Activated CD8-positive, alpha-beta memory T cell treated with anti-CD3 and anti-CD28 coated beads for 4 hours (primary cell): ENCODE measurements at regions not wholly inside any gene's neighbourhood (a gene's known extent, or its start where the extent isn't known, plus 50 kb on each side); places are given as distances from the start of the nearest gene placed in this dataset.

Experiments used
- DNase-seq, 2 donors: peaks; one replicate each; pipeline ENCODE4 v3.0.0-alpha.2; 2020; ENCODE audit warnings: low read depth in 2 of 2

DNA sequence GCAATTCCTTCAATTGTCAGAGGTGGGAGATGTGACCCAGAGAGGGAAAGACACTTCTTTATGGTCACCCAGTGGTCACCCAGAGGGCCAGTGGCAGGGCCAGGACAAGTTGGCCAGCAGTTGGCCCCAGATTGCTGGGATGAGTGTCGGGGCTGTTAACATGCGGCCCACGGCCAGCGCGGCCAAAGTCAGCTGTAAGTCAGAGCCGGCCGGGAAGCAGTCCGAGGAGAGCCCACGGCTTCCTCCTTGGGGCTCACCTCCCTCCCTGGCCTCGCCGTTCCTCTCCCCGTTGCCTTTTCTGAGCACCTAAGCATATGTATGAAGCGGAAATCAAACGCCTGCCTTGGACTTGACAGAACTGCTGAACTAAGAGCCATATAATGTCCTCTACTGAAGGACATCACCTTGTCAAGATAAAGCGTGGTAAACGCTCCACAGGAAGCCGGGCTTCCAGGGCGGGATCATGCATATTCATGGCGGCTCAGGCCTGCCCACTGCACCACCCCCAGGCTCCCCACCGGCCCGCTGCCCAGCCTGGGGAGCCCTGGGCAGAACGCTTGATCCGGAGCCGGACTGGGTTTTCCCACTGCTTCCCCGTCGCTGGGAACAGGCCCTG, 245.4 kb upstream of the POU3F1 start:
- no peak for DNase-seq

DNA sequence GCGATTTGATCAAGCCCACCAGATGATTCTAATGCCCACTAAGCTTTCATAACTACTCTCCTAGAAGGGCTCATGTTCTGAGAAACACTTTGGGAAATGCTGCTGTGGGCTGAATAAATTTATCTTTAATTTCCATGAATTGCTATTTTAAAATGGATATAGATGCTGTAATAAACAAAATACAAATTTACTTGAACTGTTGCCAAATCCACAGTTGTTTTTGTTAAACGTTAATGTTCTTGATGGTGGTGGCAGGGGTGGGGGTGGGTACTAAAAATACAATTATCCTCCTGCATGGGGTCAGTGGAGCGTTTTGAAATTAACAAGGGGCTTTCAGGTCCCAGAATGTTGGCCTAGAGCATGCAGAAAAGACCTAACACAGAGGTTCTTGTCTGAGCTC, 244.7 kb upstream of the POU3F1 start:
- no peak for DNase-seq

- no peak for DNase-seq
Measured at GRCh38 chr1:38289034-38289433, 242.4 kb upstream of the POU3F1 start.

GRCh38 chr1:38287547-38287946, 241.0 kb upstream of the POU3F1 start:
- DNase-seq: no peak

DNA sequence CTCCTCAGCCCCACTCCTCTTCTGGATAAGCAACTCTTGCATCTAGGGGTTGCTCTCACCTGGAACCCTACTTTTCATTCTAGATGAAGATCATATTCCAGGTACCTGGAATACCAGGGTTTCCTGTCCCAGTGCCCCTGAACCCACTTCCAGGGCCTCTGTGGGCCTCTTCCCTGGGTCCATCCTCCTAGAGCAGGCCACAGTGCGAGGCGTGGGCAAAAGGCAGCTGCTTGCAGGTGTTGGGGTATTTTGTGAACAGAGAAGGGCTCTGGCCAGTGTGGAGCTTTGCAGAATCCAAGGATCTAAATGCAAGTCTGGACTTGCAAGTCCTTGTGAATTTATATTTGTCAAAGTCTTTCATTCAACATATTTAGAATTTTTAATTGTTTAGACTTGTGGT, 240.4 kb upstream of the POU3F1 start:
- no peak for DNase-seq

- no peak for DNase-seq
Measured at GRCh38 chr1:38285807-38286530, 239.4 kb upstream of the POU3F1 start.

DNA sequence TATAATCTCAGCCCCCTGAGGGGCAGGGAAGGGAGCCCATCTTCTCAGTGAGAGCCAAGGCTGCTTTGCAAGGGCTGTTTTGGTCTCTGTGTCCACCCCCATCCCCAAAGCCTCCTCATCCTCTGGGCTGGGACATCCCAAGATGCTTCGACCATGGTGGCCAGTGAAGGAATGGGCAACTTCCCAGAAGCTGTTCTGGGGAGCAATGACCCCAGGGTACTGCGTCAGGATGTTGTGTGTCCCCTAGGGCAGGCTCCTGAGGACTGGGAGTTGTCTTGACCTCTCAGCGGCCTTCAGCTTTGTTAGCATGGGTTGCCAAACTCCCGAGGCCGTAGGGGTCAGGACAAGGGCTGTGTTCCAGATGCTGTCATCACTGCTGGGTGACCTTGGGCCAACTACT, 238.4 kb upstream of the POU3F1 start:
- DNase-seq: no peak

GRCh38 chr1:38283696-38284470, 237.3 kb upstream of the POU3F1 start:
- no peak for DNase-seq

DNA sequence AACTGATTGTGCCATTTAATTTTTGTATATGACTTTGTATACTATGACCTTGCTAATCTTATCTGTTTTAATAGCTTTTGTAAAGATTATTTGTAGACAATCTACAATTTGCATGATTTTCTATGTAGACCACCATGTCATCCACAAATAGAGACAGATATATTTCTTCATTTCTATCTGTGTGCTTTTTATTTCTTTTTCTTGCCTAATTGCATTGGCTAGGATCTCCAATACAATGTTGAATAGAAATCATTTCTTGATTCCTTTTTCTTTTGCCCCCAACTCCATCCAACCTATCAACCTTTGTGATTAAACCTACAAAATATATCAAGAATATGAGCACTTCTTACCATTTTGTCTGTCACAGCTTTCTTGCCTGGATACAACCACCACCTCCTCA, 232.6 kb upstream of the POU3F1 start:
- no peak for DNase-seq

- no peak for DNase-seq
Measured at GRCh38 chr1:38277646-38278045, 231.1 kb upstream of the POU3F1 start.

- no peak for DNase-seq
Measured at GRCh38 chr1:38275960-38276359, 229.4 kb upstream of the POU3F1 start.

DNA sequence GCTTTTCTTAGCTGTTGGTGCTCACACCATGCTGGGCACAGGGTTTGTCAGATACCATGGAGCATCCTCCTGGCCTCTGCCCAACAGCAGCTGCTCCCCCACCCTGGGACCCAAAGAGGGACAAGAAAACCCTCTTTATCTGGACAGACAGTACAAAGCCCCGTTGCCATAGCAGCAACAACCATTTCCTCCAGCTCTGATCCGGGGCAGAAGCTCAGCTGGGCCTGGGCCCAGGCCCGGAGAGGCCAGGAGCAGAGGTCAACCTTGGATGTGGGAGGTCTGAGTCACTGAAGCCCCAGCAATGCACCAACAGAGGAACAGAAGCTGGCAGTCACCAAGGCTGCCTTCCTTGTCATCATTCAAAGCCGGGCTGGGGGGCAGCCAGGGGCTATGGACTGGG, 228.4 kb upstream of the POU3F1 start:
- no peak for DNase-seq

- DNase-seq: no peak
Measured at GRCh38 chr1:38273196-38273804, 226.7 kb upstream of the POU3F1 start.

GRCh38 chr1:38272515-38272914, 225.9 kb upstream of the POU3F1 start:
- DNase-seq: no peak

GRCh38 chr1:38270849-38271633, 224.4 kb upstream of the POU3F1 start:
- DNase-seq: no peak

DNA sequence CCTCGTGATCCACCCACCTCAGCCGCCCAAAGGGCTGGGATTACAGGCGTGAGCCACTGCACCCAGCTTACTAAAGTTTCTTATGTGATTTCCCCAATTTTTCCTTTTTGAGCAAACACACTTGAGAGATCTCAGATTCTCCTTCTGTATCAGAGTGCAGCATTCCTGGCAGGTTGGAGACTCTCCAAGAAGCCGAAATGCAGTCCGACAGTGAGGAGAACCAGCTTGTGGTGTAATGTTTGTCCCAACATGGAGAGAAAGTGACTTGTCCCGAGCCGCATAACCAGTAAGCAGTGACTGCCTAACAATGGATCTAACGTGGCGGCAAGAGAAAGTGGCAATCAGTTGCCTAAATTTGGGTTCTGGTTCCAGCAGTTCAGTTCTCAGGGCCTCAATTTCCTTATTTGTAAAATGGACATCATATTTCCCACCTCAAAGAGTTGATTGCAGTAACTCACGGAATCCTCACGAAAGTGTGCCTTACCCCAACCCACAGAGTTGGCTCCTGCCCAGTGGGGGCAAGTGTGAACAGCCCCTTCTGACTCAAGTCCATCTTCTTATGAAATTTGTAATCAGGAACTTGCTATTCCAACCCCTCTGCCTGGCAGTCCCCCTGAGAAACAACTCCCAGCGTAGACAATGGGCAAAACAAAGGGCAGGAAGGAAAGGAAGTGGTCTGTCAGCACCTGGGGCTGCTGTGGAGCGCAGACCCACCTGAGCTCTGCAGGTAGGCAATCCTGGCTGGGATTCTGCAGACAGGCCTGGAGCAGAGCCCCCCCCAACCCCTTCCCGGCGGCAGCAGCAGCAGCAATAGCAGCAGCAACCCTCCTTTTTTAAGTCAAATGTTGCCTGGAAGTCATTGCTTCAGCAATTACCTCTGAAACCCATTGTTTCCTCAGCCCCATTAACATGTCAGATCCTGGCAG, 223.6 kb upstream of the POU3F1 start:
- DNase-seq: no peak

DNA sequence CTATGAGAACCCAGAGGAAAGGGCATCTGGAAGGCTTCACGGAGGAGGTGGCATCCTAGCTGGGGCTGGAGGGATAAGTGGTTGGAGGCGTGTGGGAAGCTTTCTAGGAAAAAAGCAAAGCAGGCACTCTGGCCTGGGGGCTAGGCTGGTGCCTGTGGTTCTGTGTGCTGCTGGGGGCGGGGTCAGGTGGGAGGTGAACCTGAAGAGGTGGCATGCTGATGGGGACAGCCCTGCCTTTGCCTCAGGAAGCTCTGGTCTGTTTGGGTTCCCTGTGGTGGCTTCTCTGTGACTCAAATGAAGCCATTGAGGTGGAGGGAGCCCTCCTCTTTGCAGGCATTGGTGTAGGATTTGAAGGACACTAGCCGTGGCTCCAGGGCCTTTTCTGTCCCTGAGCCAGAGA, 221.6 kb upstream of the POU3F1 start:
- no peak for DNase-seq

DNA sequence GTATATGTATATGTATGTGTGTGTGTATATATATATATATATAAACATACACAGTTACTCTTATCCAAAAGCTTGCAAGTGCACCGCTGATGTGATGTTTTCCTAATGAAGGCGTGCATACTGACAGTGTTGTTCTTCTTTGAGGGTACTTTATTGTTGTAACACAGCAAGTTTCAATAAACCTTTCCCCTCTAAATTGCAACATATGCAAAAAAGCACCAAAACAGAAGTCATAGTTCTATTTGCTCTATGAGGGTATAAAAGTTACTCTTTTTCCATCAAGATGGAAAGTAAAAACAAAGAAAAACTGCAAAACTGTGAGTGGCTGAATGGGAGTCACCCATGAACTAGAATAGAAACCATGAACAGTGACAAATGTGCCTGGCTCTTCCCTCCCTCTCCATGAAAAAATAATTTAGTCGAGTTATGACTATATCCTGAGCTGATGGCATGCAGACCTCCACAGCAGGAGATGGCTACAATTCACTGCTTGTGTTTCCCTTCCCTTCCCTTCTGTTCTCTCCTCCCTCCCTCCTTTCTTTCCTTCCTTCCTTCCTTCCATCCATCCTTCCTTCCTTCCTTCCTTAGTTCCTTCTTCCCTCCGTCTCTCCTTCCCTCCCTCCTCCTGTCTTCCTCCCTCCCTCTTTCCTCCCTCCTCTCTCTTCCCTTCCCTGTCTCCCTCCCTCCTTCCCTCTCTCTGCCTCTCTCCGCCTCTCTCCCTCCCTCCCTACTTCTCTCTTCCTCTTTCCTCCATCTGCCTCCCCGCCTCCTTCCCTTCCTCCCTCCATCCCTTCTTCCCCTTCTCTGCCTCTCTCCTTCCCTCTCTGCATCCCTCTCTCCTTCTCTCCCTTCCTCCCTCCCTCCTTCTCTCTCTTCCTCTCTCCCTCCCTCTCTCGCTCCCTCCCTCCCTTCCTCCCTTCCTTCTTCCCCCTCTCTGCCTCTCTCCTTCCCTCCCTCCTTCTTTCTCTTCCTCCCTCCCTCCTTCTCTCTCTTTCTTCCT, 220.7 kb upstream of the POU3F1 start:
- DNase-seq: no peak

DNA sequence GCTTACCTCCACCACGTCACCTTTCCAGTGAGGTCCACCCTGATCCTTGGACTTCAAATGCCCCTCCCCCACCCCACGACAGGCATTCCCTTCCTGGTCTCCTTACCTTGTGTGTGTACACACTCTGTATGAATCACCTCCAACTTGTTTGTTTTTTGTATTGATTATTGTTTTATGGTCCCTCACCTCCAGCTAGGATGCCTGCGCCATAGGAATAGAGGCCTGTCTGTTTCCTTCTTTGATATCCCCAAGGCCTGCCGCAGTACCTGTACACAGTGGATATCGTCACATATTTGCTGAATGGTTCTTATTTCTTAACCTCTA, 219.6 kb upstream of the POU3F1 start:
- no peak for DNase-seq
